ENCODE measurements at regions not wholly inside any gene's neighbourhood (a gene's known extent, or its start where the extent isn't known, plus 50 kb on each side); places are given as distances from the start of the nearest gene placed in this dataset.
"Not testable (repeated sequence)": the region's sequence is repeated elsewhere in the genome, so short reads cannot be mapped to it uniquely, and the experiment has no call there.

DNA sequence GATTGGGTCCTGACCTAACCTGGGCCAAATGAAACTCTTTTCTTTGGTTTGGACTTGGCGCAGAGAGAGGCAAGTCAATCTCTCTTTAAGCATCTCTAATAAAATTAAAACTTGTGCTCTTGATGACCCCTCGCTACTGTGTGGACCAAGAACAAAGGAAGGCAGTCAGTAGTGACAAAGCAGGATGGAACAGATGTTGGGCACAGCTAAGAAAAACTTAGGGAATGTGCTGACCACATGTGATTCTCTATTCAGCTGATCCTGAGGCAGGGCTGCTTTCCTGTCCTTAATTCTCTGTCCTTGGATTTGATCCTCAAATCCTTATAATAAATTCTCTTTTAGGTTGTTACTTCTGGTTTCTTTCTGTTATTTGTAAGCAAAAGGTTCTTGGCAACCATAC is 259.9 kb downstream of the ZIC1 start:
- DNase-seq, result no peak

- DNase-seq, result no peak
Measured at GRCh38 chr3:147672035-147672434, 262.9 kb downstream of the ZIC1 start.

- no peak for DNase-seq
Measured at GRCh38 chr3:147672436-147672835, 263.3 kb downstream of the ZIC1 start.

- no peak for DNase-seq
Measured at GRCh38 chr3:147675761-147676160, 266.6 kb downstream of the ZIC1 start.

DNA sequence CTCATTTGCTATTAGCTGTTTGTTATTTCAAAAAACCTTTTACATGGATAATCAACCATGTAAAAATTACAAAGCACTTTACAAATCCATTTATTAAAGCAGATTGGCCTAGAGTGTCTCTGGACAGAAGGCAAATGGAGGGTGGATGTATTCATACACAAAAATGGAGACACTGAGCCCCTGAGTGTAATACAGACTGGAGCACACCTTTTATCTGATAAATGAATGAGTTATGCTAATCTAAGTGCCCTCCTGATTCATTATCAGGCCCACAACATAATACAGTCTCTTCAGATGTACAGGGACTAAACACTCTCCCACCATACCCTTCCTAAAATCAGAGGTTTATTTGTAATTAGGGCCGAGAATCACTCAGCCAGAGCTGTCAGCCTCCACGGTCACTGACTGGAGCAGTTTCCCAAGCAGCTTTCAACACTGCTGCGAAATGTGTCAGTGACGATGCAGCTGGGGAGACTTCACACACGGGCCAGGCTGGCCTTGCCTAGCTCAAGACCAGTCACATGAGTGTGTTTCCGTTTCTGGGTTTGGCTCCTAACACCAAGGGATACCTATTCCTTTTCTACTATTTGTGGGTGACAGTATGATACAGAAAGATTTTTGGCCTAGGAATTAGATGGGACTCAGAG is 271.8 kb downstream of the ZIC1 start:
- peak in 4 of 58 donors; percentile 1 to 32 (median 10) for DNase-seq

GRCh38 chr3:147688868-147689267 is 279.7 kb downstream of the ZIC1 start:
- no peak for DNase-seq

GRCh38 chr3:147699175-147699838 is 290.1 kb downstream of the ZIC1 start:
- no peak for DNase-seq

- DNase-seq, result no peak
Measured at GRCh38 chr3:147701195-147701594, 292.0 kb downstream of the ZIC1 start.

DNA sequence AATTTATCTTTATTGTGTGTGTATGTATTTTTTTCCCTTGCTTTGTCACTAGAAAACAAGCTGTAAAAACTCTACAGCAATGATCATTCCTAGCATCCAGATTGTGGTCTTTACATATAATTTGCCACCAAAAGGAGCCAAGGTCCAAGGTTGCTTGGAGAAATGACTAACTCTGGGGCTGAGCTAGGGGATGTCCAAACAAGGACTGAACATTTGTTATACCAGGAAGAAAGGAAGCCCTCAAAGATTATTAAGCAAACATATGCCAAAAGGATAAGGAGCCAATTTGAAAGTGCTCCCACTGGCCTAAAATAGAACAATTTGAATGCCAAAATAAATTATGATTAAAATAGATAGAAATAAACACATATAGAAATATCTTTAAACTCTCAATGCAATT is 293.3 kb downstream of the ZIC1 start:
- DNase-seq, result no peak

DNA sequence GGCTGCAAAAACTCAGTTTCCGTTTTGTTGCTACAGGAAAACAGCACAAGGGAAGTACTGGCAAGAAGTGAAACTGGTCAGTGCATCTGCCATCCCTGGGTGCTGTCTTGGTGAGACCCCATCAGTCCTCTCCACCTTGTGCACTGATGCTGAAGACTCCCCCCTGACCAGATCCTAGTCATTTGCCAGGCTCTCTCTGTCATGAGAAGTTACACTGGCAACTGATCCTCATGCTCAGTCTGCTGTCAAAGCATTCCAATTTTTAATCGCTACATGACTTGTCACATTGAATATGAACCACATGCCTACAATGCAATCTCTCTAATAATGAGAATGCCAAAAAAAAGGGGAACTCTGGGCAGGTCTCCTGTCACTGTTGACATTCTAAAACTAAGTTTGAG is 296.5 kb downstream of the ZIC1 start:
- peak in 4 of 58 donors; percentile 3 to 12 (median 8) for DNase-seq

GRCh38 chr3:147710753-147711152 is 301.6 kb downstream of the ZIC1 start:
- not testable (repeated sequence) for DNase-seq

- no peak for DNase-seq
Measured at GRCh38 chr3:147712357-147712756, 303.2 kb downstream of the ZIC1 start.

GRCh38 chr3:147712758-147713157 is 303.6 kb downstream of the ZIC1 start:
- not testable (repeated sequence) for DNase-seq

DNA sequence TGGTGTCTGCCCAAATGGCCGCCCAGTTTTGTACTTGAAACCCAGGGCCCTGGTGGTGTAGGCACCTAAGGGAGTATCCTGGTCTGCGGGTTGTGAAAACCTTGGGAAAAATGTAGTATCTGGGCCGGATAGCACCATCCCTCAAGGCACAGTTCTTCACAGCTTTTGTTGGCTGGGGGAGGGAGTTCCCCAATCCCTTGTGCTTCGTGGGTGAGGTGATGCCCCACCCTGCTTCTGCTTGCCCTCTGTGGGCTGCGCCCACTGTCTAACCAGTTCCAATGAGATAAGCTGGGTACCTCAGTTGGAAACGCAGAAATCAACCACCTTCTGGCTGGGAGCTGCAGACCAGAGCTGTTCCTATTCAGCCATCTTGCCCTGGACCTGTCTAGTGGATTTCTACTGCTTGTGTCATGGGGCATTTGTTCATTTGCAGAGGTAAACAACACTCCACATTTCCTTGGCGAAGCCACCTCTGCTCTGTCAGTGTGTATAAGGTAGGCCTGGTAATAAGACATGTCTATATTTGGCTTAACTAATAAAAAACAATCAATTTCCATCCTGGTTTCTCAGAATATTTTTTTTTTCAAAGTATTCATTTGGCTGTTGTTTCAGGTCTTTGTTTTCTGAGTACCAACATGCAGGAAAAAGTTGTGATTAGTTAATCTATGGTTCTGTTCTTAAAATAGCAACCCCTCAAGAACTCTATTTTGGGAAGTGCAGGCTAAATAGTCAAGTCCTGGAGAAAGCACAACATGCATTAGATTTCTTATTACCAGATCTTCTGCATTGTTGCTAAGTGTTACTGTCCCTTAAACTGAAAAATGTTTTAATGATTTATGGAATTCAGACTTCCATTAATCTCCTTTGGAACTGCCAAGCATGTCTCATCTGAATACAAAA is 304.3 kb downstream of the ZIC1 start:
- DNase-seq, result no peak

- no peak for DNase-seq
Measured at GRCh38 chr3:147729641-147730040, 320.5 kb downstream of the ZIC1 start.

DNA sequence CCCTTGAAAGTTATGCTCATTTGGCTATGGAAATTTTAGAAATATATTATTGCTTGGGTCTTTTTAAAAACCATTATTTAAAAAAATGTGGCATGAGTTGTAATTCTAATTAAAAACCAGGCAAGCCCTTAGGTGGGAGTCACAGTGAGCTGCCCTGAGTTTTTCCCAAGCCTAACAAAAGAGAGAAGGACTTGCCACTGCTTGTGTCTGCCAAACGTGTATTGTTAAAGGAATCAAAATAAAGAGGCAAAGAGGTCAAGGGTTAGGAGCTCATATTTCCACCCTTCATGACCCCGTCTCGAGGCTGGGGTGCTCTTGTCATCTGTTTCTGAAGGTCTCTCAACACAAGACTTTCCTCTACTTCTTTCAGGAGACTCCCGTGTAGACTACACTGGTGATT is 321.1 kb downstream of the ZIC1 start:
- DNase-seq, result no peak

DNA sequence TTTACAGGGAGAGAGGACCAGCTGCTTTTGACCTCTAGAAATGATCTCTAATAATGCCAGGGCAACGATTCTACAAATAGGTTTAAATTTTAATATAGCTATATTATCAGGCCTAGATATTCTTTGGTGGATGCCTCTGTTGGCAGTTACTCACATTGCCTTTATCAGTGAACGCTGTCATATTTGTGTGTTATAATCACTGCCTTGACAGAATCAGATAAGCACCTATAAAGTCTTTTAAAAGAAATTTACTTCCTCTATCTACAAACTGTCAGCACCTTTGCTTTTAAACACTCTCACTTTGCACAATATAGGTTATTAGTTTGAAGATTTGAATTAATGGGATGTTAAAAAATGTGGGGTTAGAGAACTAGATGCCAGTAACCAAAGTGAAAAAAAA is 324.1 kb downstream of the ZIC1 start:
- no peak for DNase-seq

GRCh38 chr3:147735616-147736015 is 326.5 kb downstream of the ZIC1 start:
- DNase-seq, result no peak

GRCh38 chr3:147736226-147736625 is 327.1 kb downstream of the ZIC1 start:
- DNase-seq, result no peak

DNA sequence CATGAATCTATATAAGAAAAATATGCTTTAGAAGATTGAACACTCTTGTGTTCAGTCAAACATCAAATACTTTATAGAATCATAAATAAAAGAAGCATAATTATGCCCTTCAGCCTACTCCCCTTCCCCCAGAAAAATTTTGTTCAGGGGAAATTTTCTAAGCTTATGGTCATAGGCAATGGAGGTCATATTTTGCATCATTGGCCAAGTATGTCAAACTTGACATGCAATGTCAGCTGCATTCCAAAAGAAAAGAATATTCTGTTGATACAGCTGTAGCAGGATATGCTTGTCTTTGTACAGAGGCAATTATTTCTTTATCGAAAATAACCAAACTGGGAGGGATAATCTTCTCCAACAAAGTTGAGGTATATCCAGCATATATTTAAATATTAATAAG is 328.2 kb downstream of the ZIC1 start:
- no peak for DNase-seq

DNA sequence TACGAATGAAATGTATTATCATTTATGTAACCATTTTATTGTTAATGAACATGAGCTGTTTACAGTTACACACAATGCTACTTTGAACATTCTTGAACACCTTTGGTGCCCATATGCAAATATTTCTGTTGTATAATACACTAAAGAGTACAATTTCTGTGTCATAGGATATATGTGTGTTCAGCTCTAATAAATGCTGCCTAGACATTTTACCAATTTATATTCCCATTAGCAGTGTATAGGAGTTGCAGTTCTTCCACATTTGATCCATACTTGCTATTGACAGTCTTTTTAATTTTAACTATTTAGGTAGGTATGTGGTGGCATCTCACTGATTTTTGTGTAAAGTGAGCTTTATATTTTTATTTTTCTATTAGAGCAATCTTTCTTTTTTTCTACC is 331.8 kb downstream of the ZIC1 start:
- DNase-seq, result no peak

DNA sequence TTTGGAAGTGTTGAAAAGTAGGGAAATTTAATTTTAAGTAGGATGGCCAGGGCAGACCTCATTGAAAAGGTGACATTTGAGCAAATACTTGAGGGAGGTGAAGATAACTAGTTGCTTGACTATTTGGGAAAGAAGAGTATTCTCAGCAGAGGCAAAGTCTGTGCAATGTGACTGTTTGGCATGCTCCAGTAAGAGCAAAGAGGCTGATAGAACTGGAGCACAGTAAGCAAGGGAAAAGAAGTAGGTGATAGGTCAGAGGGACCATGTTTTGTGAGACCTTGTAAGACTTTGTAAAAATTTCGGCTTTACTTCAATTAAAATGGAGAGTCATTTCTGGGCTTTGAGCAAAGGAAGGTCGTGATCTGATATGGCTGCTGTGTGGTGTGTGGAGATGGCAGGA is 335.8 kb downstream of the ZIC1 start:
- DNase-seq, result no peak

All from anterior cingulate cortex (tissue), 58 donors.